Inferior parietal cortex (tissue), 1 donor: ENCODE measurements at regions not wholly inside any gene's neighbourhood (a gene's known extent, or its start where the extent isn't known, plus 50 kb on each side); places are given as distances from the start of the nearest gene placed in this dataset.

ENCODE experiments used
- DNase-seq: peaks from one replicate; pipeline ENCODE4 v3.0.0-alpha.2; 2016; ENCODE audit errors: extremely low spot score

DNA sequence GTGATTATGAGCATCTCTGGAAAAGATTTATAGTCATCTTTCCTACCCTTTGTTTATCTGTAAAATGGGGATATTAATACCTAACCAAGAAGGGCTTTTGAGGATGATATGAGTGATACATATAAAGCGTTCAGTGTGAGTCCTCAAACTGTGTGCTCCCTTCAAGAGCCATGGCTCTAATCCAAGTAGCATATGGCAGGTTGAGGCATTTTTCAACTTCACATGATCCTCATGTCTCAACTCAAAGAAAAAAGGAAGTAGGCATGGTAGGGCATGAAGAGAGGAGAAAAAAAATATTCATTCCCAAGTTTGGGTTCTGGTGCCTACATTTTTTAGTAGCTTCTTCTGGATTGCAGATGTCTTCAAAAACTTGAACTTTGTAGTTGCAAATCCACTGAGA lies 286.3 kb upstream of the ATP2B1 start:
- no peak for DNase-seq

GRCh38 chr12:89993632-89994031 lies 285.0 kb upstream of the ATP2B1 start:
- no peak for DNase-seq

DNA sequence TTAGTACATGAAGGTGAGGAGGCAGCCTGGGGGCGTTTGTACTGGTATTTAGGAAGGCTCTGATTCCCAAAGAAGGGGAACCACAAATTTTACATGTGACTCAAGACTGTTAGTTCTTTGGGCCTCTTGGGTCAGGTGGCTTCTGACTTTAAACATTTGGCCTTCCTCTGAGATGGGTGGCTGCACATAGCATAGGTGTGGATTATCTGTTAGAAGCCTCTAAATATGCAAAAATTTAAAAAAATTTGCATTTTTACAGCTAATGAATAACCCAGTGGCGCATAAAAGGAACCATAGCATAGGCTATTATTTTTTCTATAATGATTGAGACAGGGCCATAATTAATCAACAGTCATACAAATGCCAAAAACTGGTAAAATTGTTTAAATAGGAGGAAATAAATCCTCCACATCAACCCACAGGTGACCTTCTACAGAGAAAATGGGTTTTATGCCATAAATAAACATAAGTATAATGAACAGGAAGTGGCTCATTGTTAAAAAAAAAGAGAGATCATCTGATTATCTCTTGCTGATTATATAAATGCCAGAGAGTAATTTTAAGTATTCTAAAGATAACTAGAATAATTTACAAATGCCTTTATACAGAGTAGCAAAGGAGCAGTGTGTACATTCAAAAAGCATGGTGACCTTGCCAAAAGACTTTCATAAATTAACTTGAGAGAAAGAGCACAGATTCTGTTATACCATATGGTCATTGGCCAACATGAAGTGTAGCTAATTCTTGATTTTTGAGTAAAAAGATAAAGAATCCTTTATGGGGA lies 284.2 kb upstream of the ATP2B1 start:
- DNase-seq = no peak

GRCh38 chr12:89991807-89992590 lies 283.4 kb upstream of the ATP2B1 start:
- DNase-seq = no peak

DNA sequence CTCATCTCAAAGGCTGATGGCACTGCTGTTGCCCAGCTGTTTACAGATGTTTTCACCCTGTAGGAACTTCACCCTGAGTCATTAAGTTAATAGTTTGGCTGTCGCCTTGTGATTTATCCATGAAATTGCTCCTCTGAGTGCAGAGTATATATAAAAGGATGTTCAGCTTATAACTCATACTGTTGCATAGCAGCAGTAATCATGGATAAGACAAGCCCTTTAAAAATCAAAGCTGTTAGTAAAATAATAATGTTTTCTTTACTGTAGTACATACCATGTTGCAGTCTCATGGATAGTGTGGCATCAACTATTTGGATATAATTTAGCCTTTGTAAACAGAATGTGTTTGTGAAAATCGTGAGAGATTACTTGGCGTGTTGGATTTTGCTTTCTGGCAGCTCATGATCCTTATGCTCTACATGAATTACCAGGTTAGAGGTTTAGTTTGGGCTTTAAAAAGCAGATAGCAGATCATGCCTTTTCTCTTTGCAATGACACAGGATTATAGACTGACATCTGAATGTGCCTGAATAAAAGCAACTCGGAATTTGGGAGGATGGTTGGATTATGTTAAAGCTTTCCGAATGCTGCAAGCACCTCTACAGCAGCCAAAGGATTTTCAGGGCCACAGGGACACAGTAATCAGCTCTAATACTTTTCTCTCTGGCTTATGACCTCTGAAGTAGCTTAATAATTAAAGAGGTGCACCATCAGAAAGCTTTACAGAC lies 279.7 kb upstream of the ATP2B1 start:
- DNase-seq = no peak

DNA sequence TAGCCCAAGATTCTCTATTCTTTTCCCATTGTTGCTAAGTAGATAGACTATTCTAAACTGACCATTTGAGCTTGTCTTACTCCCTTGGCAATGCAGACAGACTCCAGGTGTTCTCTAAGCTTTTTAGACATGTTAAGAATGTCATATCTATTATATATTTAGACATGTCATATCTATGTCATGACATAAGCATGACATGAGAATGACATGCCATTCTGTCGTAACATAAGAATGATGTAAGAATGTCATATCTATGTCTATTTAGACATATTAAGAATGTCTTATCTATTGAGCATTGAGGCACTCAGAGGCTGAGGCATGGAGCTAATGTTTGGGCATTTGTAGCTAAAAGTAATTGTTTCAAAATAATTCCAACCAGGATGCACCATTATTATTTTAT lies 277.3 kb upstream of the ATP2B1 start:
- no peak for DNase-seq

DNA sequence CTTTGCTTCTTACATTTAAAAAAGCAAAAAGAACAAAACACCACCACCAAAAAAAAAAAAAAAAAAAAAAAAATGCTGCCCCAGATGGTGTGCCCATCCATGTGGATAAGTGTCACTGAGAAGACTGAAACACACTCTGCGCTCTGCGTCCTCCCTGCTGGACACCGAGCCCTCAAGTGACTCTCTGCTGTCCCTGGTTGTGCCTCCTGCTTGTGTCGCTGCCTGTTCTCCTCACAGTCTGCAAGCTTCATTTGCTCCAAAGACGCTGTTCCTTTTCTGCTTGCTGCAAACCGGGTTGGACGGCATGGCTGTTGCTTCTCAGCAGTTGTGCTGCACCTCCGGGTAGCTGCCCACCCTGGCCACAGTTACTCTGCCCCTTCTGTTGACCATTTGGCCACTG lies 276.2 kb upstream of the ATP2B1 start:
- DNase-seq = no peak

GRCh38 chr12:89983622-89984021 lies 275.0 kb upstream of the ATP2B1 start:
- DNase-seq = no peak

DNA sequence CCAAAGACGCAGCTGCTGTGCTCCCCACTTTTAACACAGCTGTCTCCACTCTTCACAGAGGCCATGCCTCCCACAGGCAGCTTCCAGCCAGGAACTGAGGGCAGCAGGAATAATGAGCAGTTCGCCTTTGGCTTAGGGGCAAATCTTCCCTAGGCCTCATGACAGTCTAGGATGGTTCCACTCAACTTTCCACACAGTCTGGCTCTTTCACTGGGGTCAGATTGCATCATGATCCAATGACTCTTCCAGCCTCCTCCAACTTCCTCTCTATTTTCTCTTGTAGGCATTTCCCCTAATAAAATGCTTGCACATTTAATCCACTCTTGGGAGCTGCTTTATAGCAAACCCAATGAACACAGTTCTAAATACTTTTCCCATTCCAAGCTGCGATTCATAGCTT lies 271.6 kb upstream of the ATP2B1 start:
- no peak for DNase-seq

GRCh38 chr12:89977405-89978085 lies 268.9 kb upstream of the ATP2B1 start:
- DNase-seq = no peak

GRCh38 chr12:89976866-89977265 lies 268.2 kb upstream of the ATP2B1 start:
- no peak for DNase-seq

DNA sequence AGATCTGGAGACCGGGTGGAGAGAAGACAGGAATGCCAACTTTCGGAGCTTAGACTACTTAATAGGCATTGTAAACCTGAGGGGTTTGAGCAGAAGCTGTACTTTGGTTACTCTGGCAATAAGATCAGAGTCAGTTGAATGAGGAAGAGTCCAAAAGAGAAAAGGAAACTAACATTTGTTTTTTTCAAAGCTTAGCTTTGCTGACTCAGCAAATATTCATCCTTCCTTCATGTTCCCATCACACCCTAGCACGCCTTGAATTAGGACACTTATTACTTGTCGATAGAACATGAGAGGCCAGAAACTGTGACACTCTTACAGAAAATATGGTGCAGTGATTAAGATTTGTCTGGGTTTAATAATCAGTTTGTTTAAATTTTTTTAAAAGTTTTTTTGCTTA lies 266.9 kb upstream of the ATP2B1 start:
- no peak for DNase-seq

DNA sequence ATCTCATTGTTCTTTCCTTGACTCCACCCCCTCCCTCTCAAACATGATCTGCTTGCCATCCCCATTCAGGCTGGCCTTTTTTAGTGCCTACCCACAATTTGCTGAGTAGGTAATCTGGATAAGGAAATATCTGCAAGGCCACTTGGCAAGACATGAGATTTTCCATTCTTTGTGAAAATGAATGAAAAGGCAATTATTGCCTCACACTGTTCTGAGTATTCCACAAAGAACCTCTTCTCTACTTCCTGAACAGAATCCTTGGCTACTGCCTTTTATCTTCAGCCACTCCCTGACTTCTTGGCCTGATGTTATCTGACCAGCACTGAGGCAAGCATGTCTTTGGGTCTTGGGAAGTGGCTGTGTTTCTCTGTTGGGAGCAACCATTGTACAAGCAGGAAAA lies 263.2 kb upstream of the ATP2B1 start:
- DNase-seq = no peak

- DNase-seq = no peak
Measured at GRCh38 chr12:89970722-89971121, 262.1 kb upstream of the ATP2B1 start.

DNA sequence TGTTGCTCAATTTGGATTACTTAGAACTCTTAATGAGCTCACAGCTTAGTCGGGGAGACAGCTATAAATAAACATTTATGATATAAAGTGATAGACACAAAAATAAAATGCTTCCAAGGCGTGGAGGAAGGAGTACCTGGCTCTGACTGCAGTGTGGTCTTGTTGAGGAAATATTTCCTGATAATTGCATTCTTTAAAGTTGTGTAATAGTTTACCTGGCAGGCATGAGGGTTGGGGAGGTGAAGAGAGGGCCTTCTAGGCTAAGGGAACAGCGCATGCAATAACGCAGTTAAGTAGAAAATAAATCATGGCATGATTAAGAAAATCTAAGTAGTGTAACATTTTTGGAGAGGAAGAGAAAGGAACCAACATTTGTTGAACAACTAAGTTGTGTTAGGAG lies 260.5 kb upstream of the ATP2B1 start:
- no peak for DNase-seq

DNA sequence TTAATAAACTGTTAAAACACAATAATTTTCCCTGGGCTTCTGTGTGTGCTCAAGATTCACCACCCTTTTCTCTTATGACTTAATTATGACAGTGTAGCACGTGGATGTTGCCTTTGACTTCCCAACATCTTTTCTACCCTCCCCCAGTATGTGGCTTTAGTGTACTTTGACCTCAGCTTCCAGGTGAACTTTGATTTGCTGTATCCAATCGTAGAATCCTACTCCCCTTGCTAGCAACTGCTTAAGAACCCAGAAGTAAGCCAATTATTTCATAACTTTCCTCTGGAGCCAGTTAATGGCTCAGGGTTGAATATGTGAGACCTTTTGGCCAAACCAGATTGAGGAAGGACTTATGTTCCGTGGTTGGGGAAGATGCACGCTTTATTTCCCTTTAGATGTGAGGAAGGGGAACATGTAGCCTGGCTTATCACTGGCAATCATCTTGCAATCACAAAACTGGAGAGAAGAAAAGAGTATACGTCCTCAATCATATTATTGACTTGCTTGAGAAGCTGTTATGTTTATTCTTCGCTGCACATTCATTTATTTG lies 259.6 kb upstream of the ATP2B1 start:
- no peak for DNase-seq

DNA sequence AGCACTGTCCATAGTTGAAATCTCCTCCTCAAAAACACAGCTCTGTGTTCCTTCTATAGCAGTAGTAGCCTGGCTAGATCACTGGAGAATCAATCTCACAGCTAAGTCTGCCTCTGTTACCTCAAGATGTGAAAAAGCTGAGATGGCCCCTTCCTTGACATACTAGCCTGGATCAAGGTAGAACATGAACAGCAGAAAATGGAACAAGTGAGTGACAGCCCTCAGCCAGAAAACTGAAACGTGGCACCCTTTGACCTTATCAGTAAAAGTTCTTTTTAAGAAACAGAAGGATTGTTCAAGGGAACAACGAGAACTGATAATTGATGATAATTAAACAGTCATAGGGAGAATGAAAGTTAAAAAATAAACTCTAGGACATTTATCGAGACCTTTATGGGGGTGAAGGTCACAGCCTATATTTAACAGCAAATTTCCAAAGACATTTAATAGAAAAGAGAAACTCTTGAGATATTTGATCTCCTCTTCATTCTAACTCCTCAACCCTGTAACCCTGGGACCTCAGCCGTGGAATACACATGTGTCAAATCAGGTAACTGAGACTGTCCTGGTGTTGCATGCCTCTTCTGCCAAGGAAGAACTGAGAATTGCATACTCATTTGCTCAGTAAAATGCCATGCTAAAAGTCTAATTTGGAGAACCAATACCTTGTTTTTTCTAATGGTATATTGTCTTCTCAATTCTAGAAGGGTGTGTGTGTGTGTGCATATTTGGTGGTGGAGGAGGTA lies 258.0 kb upstream of the ATP2B1 start:
- no peak for DNase-seq

GRCh38 chr12:89965993-89966392 lies 257.4 kb upstream of the ATP2B1 start:
- no peak for DNase-seq

GRCh38 chr12:89962648-89963047 lies 254.0 kb upstream of the ATP2B1 start:
- no peak for DNase-seq

- DNase-seq = no peak
Measured at GRCh38 chr12:89960607-89961394, 252.2 kb upstream of the ATP2B1 start.
